ENCODE measurements at regions not wholly inside any gene's neighbourhood (a gene's known extent, or its start where the extent isn't known, plus 50 kb on each side); places are given as distances from the start of the nearest gene placed in this dataset.

DNA sequence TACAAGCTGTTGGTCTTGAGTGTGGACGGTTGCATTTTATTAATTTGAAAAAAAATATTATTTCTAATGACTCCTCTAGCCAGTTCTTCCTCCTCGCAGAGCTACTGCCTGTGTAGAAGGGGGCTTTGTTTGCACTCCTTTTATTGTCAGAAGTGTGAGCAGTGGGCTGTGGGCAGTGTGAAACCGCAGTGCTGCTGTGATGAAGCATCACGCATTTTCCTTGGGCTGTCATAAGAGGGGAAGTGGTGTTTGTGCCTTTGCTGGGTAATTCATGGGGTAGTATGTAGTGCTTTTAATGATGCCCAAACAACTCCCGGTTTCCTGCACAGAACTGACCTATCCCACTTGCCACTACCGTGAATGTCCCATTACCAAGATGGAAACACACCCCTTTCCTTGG, 357.3 kb downstream of the ZNF536 start:
- peaks cover 48% of the 10 kb centered on the region for H3K27me3 ChIP-seq (replicated peaks; ENCODE audit: insufficient read depth, low read length)
- H3K4me3 ChIP-seq (ENCODE audit: low read length), result no peak overlapping the region
- no peak overlapping the region for H2AFZ ChIP-seq (ENCODE audit: low read length)
- no peak overlapping the region for H3K4me2 ChIP-seq (ENCODE audit: low read depth, low read length)
- no peaks in the 10 kb centered on the region for H4K20me1 ChIP-seq (ENCODE audit: insufficient read depth, low read length)
- no peak overlapping the region for H3K9ac ChIP-seq (ENCODE audit: low read length)
- no peaks in the 10 kb centered on the region for H3K4me1 ChIP-seq (ENCODE audit: low read length)
- TF ChIP-seq EZH2phosphoT487 (IDR thresholded peaks at IDR 0.05; ENCODE audit: low read length), result no peak
- no peak for TF ChIP-seq EZH2 (optimal IDR thresholded peaks at IDR 0.05; ENCODE audit: low read depth, low read length)
- TF ChIP-seq, protein P1, sequence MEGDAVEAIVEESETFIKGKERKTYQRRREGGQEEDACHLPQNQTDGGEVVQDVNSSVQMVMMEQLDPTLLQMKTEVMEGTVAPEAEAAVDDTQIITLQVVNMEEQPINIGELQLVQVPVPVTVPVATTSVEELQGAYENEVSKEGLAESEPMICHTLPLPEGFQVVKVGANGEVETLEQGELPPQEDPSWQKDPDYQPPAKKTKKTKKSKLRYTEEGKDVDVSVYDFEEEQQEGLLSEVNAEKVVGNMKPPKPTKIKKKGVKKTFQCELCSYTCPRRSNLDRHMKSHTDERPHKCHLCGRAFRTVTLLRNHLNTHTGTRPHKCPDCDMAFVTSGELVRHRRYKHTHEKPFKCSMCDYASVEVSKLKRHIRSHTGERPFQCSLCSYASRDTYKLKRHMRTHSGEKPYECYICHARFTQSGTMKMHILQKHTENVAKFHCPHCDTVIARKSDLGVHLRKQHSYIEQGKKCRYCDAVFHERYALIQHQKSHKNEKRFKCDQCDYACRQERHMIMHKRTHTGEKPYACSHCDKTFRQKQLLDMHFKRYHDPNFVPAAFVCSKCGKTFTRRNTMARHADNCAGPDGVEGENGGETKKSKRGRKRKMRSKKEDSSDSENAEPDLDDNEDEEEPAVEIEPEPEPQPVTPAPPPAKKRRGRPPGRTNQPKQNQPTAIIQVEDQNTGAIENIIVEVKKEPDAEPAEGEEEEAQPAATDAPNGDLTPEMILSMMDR (IDR thresholded peaks at IDR 0.05; ENCODE audit: low read length), result no peak
- DNase-seq, result no peak
- no peaks in the 10 kb centered on the region for H3K36me3 ChIP-seq (replicated peaks; ENCODE audit: insufficient read depth, low read length)
- H3K79me2 ChIP-seq (ENCODE audit: low read length), result no peaks in the 10 kb centered on the region
- no peaks in the 10 kb centered on the region for H3K9me2 ChIP-seq (replicated peaks; ENCODE audit: insufficient read depth, low read length)
- H3K9me3 ChIP-seq (replicated peaks; ENCODE audit: insufficient read depth, low read length), result no peaks in the 10 kb centered on the region
- H3F3A ChIP-seq (ENCODE audit: insufficient read depth, low read length), result no peaks in the 10 kb centered on the region
- no peak overlapping the region for H3K27ac ChIP-seq (ENCODE audit: low read length)

DNA sequence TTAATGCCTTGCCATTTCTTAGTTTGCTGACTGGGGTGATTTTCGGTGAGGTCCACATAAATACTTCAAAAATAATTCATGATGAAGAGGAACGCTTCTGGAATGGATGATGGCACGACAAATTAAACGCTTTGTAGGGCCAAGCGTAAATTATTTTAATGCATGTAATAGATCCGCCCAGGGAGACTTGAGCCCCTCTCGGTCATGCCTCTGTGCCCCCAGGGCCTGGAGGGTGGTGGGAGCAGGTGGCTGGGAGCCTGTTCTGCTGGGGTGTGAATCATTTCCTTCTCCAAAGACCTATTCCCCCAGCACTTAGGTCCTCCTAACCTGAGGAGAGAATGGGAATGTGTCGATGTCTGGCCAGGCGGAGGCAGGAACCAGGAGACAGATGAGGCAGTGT, 350.6 kb downstream of the ZNF536 start:
- H2AFZ ChIP-seq (ENCODE audit: low read length), result no peak overlapping the region
- no peaks in the 10 kb centered on the region for H3K4me1 ChIP-seq (ENCODE audit: low read length)
- H3K36me3 ChIP-seq (replicated peaks; ENCODE audit: insufficient read depth, low read length), result no peaks in the 10 kb centered on the region
- no peaks in the 10 kb centered on the region for H3K79me2 ChIP-seq (ENCODE audit: low read length)
- H3F3A ChIP-seq (ENCODE audit: insufficient read depth, low read length), result no peaks in the 10 kb centered on the region
- no peak overlapping the region for H3K9ac ChIP-seq (ENCODE audit: low read length)
- no peak overlapping the region for H3K4me2 ChIP-seq (ENCODE audit: low read depth, low read length)
- no peaks in the 10 kb centered on the region for H4K20me1 ChIP-seq (ENCODE audit: insufficient read depth, low read length)
- no peak for DNase-seq
- no peak overlapping the region for H3K27ac ChIP-seq (ENCODE audit: low read length)
- no peak overlapping the region for H3K4me3 ChIP-seq (ENCODE audit: low read length)
- no peaks in the 10 kb centered on the region for H3K9me3 ChIP-seq (replicated peaks; ENCODE audit: insufficient read depth, low read length)
- TF ChIP-seq, protein P1 (IDR thresholded peaks at IDR 0.05; ENCODE audit: low read length), result no peak
- TF ChIP-seq EZH2 (optimal IDR thresholded peaks at IDR 0.05; ENCODE audit: low read depth, low read length) (no peak), EZH2phosphoT487 (IDR thresholded peaks at IDR 0.05; ENCODE audit: low read length) (no peak)
- no peaks in the 10 kb centered on the region for H3K9me2 ChIP-seq (replicated peaks; ENCODE audit: insufficient read depth, low read length)
- peaks cover 51% of the 10 kb centered on the region for H3K27me3 ChIP-seq (replicated peaks; ENCODE audit: insufficient read depth, low read length)

DNA sequence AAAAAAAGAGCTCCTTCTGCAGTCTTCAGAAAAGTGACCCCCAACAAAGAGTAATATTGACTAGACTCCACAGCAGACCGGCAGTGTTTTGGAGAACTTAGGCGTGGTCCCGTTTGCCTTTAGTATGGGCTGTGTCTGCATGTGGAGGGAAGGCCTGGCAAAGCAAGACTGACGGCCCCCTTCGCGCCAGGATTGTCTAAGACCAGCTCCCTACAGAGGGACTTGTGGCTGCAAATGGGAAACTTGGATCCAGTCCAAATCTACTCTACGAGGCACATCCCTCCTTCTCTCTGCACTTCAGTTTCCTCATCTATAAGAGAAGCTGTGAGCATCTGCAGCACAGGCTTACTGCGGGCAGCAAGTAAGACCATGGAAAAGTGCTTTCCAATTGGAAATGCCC, 350.0 kb downstream of the ZNF536 start:
- peaks cover 51% of the 10 kb centered on the region for H3K27me3 ChIP-seq (replicated peaks; ENCODE audit: insufficient read depth, low read length)
- no peak overlapping the region for H3K4me2 ChIP-seq (ENCODE audit: low read depth, low read length)
- H3F3A ChIP-seq (ENCODE audit: insufficient read depth, low read length), result no peaks in the 10 kb centered on the region
- H3K9ac ChIP-seq (ENCODE audit: low read length), result no peak overlapping the region
- H3K4me3 ChIP-seq (ENCODE audit: low read length), result no peak overlapping the region
- no peak overlapping the region for H3K27ac ChIP-seq (ENCODE audit: low read length)
- no peaks in the 10 kb centered on the region for H3K9me2 ChIP-seq (replicated peaks; ENCODE audit: insufficient read depth, low read length)
- H2AFZ ChIP-seq (ENCODE audit: low read length), result no peak overlapping the region
- H3K36me3 ChIP-seq (replicated peaks; ENCODE audit: insufficient read depth, low read length), result no peaks in the 10 kb centered on the region
- no peaks in the 10 kb centered on the region for H4K20me1 ChIP-seq (ENCODE audit: insufficient read depth, low read length)
- TF ChIP-seq EZH2 (optimal IDR thresholded peaks at IDR 0.05; ENCODE audit: low read depth, low read length), result no peak
- TF ChIP-seq, protein P1 (IDR thresholded peaks at IDR 0.05; ENCODE audit: low read length), result no peak
- no peak for TF ChIP-seq EZH2phosphoT487 (IDR thresholded peaks at IDR 0.05; ENCODE audit: low read length)
- no peaks in the 10 kb centered on the region for H3K4me1 ChIP-seq (ENCODE audit: low read length)
- no peaks in the 10 kb centered on the region for H3K9me3 ChIP-seq (replicated peaks; ENCODE audit: insufficient read depth, low read length)
- no peak for DNase-seq
- no peaks in the 10 kb centered on the region for H3K79me2 ChIP-seq (ENCODE audit: low read length)

Data from MM.1S (cell line).